Activated naive CD4-positive, alpha-beta T cell treated with anti-CD3 and anti-CD28 coated beads for 36 hours (primary cell): ENCODE measurements at regions not wholly inside any gene's neighbourhood (a gene's known extent, or its start where the extent isn't known, plus 50 kb on each side); places are given as distances from the start of the nearest gene placed in this dataset.
"Not testable (repeated sequence)": the region's sequence is repeated elsewhere in the genome, so short reads cannot be mapped to it uniquely, and the experiment has no call there.

Source experiments
- CTCF ChIA-PET: fragments of 350-600 bp; sonication (Branson Sonifier 250); formaldehyde crosslinking; loops from one replicate; lab custom pipeline; 2021; ENCODE audit warnings: antibody characterized with exemption; lab: Charles Lee
- DNase-seq: peaks from one replicate; pipeline ENCODE4 v3.0.0-alpha.2; 2020
- H3K27ac Mint-ChIP-seq: one replicate; pipeline ENCODE4 v1.8.0; 2021; ENCODE audit warnings: mild to moderate bottlenecking, mixed read lengths
- H3K27me3 Mint-ChIP-seq: one replicate; pipeline ENCODE4 v1.8.0; 2021; ENCODE audit warnings: low read depth, mixed read lengths
- H3K36me3 Mint-ChIP-seq: one replicate; pipeline ENCODE4 v1.8.0; 2021; ENCODE audit warnings: low read depth, mixed read lengths
- H3K4me1 Mint-ChIP-seq: one replicate; pipeline ENCODE4 v1.8.0; 2021; ENCODE audit warnings: low read depth, mixed read lengths
- H3K4me3 Mint-ChIP-seq: one replicate; pipeline ENCODE4 v1.8.0; 2021; ENCODE audit warnings: mild to moderate bottlenecking, moderate library complexity, mixed read lengths
- H3K9me3 Mint-ChIP-seq: one replicate; pipeline ENCODE4 v1.8.0; 2021; ENCODE audit warnings: mixed read lengths
- intact Hi-C: fragments of 100-400 bp; cut with micrococcal nuclease; formaldehyde crosslinking; loops from one replicate; pipeline ENCODE4 v1.15.1; 2023

DNA sequence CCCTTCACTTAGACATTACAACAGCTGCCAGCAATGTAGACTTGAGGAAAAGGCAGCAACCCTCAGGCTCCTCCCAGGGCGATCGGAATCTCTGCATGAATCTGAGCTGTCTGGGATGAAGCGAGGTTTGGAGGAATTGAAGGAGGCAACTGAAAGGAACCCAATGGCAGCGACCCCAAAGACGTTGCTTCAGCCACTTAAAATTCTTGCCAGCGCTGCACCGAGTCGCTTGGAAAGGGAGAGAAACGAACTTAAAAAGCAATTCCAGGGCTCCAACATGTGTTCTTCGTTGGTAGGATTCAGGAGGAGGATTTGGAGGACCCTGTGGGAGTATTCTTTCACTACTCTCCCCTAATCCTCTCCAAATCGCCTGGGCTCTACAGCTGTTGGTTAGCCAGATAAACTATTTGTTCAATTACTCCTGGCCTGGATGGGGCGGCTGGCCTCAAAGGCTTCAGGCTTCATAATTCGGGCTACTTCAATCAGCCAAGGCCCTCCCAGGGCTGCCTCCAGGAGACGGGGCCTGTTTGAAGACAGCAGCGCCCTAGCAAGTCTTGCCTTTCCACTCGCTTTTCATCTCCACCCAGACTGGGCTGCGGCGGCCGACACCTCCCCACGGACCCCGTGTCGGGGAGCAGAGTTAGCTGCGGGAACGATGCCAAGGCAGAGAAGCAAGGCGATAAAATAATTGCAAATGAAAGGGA, 72.4 kb upstream of the TMEM45B start:
- Mint-ChIP-seq H3K9me3 (no peaks in the 10 kb centered on the region), H3K4me1 (no peaks in the 10 kb centered on the region), H3K27me3 (no peaks in the 10 kb centered on the region), H3K27ac (no peak overlapping the region), H3K36me3 (peaks cover 2% of the 10 kb centered on the region), H3K4me3 (no peak overlapping the region)
- DNase-seq, result no peak
- intact Hi-C loops, result no loop called here
- CTCF ChIA-PET, result no interaction called here

DNA sequence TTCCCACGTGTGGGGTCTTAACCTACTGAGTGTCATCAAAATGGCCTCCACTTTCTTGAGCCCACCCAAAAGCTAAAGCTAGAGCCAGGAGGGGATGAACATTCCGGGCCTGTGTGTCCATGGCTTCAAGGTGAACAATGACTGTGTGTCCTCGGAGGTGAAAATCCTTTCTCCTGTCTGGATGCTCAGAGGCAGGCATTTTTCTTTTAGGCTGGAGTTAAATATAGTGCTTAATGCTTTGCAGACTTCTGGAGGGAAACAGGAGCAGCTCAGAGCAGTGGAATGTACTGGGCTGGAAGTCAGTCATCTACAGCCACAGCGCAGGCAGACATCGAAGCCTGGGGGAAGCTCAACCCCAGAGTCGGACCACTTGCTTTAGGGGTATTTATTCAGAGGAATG, 68.6 kb upstream of the TMEM45B start:
- intact Hi-C loops, result no loop called here

DNA sequence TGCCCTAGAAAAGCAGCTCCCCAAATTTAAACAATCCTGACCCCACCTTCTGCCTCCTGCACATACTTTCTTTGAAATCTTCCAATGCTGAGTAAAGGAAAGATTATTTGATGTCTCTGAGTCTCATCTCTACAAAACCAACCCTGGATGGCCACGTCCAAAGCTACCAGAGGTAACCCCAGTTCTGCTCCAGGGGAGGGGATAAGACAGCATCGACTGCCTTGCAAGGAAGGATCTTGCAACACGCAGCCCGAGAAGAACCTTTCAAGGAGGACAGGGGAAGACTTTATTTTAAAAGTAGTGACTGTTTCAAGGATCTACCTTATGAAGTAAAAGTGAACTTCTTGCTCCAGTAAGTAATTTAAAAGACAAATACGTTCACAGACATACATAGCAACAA, 66.5 kb upstream of the TMEM45B start:
- intact Hi-C loops, result no loop called here

More for the DNA sequence above, 68.6 kb upstream of the TMEM45B start:
- H3K9me3 Mint-ChIP-seq, result no peaks in the 10 kb centered on the region
- no peaks in the 10 kb centered on the region for H3K27me3 Mint-ChIP-seq
- no peak for DNase-seq
- CTCF ChIA-PET, result interaction anchor here (0.9 to 4.6 kb wide), 2 partner anchors 372 to 383 kb away, joined by 3 to 33 read pairs; partner anchors contain the start of gene BARX2
- no peak overlapping the region for H3K27ac Mint-ChIP-seq
- no peaks in the 10 kb centered on the region for H3K36me3 Mint-ChIP-seq
- H3K4me3 Mint-ChIP-seq, result no peak overlapping the region
- peaks cover 2% of the 10 kb centered on the region for H3K4me1 Mint-ChIP-seq

DNA sequence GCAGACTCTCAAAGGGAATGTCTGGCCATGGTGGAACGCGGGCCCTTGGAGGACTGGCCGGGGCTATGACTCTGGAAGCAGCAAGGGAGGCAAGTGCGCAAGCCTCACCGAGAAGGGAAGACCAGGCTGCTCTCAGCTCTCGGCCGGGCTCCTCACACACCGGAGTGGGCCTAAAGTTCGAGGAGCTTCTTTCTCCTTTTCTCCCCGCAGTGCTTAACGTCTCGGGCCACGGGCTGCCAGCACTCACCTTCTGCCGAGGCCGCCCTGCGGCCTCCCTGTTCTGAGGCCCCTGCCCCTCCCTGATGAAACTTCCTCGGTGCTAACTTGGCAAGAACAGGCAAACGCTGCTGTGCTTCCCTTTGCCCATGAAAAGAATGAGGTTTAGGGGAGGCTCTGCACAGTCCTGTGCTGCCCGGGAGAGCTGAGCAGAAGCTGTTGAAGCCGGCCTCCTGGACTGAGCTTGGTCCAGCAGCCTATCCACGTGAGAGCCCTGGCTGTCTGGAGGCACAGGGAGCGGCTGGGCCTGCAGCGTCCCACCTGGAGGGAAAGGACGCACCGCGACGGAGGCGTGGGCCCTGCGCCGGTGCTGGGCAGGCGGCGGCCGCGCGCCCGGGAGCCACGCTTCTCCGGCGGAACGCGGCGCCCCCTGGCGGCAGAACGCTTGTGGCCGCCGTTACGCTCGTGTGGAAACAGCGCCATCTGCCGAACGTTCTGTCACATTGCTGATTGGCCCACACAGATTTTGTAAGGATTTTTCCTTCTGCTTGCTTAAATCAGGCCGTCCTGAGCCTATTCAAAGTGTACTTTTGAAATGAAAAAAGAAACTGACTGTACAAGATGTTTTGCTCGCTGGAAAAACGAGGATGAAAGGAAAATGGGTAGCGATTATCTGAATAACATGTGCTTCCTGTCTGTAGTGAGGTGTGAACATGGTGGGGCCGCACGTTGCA, 65.0 kb upstream of the TMEM45B start:
- CTCF ChIA-PET, result interaction anchor here (0.6 to 4.6 kb wide), 29 partner anchors 9 to 521 kb away, joined by 3 to 39 read pairs (median 4); partner anchors contain the start of gene BARX2

More for the DNA sequence above, 66.5 kb upstream of the TMEM45B start:
- DNase-seq, result no peak
- Mint-ChIP-seq H3K27ac (no peak overlapping the region), H3K27me3 (no peaks in the 10 kb centered on the region), H3K4me3 (no peak overlapping the region), H3K4me1 (peaks cover 2% of the 10 kb centered on the region), H3K36me3 (no peaks in the 10 kb centered on the region), H3K9me3 (peaks cover 3% of the 10 kb centered on the region)
- CTCF ChIA-PET, result interaction anchor here (0.9 to 4.6 kb wide), 4 partner anchors 31 to 374 kb away, joined by 3 to 33 read pairs (median 6); partner anchors contain the start of gene BARX2

DNA sequence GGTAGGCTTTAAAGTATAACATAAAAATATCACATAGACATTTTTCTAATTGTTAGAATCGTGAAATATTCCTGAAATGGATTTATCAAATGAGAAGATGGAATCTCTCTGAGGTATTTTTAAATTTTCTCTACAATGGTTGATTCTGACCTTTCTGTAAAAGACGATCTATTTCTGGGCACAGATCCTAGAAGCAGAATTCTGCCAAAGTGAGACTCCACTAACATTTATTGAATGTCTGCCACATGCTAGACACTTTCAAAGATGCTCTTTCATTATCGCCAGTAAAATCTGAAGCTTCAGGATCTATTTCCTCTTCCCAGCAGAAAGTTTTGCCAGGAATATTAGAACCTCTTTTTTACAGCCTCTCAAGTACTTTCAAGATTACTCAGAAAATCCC, 64.1 kb upstream of the TMEM45B start:
- CTCF ChIA-PET, result interaction anchor here (1.2 to 4.6 kb wide), 8 partner anchors 55 to 522 kb away, joined by 3 to 39 read pairs (median 9); partner anchors contain the start of gene BARX2
- Mint-ChIP-seq H3K27ac (no peak overlapping the region), H3K4me1 (peaks cover 2% of the 10 kb centered on the region), H3K4me3 (no peak overlapping the region), H3K36me3 (peaks cover 9% of the 10 kb centered on the region), H3K27me3 (no peaks in the 10 kb centered on the region), H3K9me3 (peaks cover 6% of the 10 kb centered on the region)
- no peak for DNase-seq
- intact Hi-C loops, result loop anchor here (1.0 to 2.0 kb wide), 4 partner anchors 375 to 867 kb away; no protein-coding TSS in a partner anchor

More for the DNA sequence above, 65.0 kb upstream of the TMEM45B start:
- Mint-ChIP-seq H3K9me3 (peaks cover 3% of the 10 kb centered on the region), H3K27ac (no peak overlapping the region), H3K27me3 (no peaks in the 10 kb centered on the region), H3K4me1 (peaks cover 2% of the 10 kb centered on the region), H3K36me3 (peaks cover 1% of the 10 kb centered on the region), H3K4me3 (peak overlapping the region; percentile 23)
- peak; percentile 82 for DNase-seq
- intact Hi-C loops, result loop anchor here (1.0 to 2.0 kb wide), 5 partner anchors 54 to 866 kb away; no protein-coding TSS in a partner anchor

DNA sequence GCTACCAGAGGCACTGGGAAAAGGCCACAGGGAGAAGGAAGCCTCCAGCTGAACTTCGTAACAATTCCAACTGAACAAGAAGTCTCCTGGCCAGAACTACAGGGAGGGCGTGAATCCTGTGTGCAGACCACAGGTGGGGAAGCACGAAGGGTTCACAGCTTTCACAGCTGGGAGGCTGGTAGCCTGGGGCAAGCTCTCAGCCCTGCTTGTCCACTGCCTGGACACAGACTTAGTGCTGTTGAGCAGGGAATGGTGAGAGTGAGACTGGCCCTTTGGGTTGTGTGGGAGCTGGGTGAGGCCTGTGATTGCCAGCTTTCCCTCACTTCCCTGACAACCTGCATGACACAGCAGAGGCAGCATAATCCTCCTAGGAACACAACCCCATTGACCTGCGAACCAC, 52.1 kb upstream of the TMEM45B start:
- H3K27ac Mint-ChIP-seq, result not testable (repeated sequence)

DNA sequence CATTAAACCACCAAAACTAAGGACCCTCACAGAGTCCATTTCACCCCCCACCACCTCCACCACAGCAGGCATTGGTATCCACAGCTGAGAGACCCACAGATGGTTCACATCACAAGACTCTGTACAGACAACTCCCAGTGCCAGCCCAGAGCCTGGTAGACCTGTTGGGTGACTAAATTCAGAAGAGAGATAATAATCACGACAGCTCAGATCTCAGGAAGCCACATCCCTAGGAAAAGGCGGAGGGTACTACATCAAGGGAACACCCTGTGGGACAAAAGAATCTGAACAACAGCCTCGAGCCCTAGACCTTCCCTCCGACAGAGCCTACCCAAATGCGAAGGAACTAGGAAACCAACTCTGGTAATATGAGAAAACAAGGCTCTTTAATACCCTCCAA, 51.4 kb upstream of the TMEM45B start:
- CTCF ChIA-PET, result interaction anchor here (1.4 kb wide), 1 partner anchor 118 kb away, joined by 4 read pairs; no protein-coding TSS in a partner anchor
- not testable (repeated sequence) for H3K27ac Mint-ChIP-seq

More for the DNA sequence above, 52.1 kb upstream of the TMEM45B start:
- H3K9me3 Mint-ChIP-seq, H3K27me3 Mint-ChIP-seq, CTCF ChIA-PET, H3K36me3 Mint-ChIP-seq, H3K4me3 Mint-ChIP-seq, H3K4me1 Mint-ChIP-seq, intact Hi-C loops, DNase-seq: not testable (repeated sequence)

More for the DNA sequence above, 51.4 kb upstream of the TMEM45B start:
- peaks cover 10% of the 10 kb centered on the region for H3K9me3 Mint-ChIP-seq
- H3K36me3 Mint-ChIP-seq, H3K4me1 Mint-ChIP-seq, H3K27me3 Mint-ChIP-seq, DNase-seq, H3K4me3 Mint-ChIP-seq, intact Hi-C loops: not testable (repeated sequence)
